GM12878 (cell line): ENCODE measurements at regions not wholly inside any gene's neighbourhood (a gene's known extent, or its start where the extent isn't known, plus 50 kb on each side); places are given as distances from the start of the nearest gene placed in this dataset.

Source experiments
- ATAC-seq: fragments of 200-7000 bp; cut with Tn5 transposase; 3 replicates; pipeline ENCODE4 v1.9.1; 2020; ENCODE audit warnings: mild to moderate bottlenecking, moderate library complexity
- BruUV-seq: library from RNA; stranded (reverse); fragments of 400-500 nt; replicated peaks from 2 replicates; lab custom pipeline; 2021; lab: Mats Ljungman, UMichigan
- CTCF ChIA-PET: fragments of 300-600 bp; sonication (Branson Sonifier 250); formaldehyde crosslinking; extraction: SDS; loops from one replicate; lab custom pipeline; 2021; ENCODE audit warnings: inconsistent platforms; lab: Yijun Ruan, JAX
- POLR2A ChIA-PET: fragments of 350-600 bp; formaldehyde crosslinking; extraction: SDS; loops from one replicate; lab custom pipeline; 2021; ENCODE audit warnings: inconsistent platforms; lab: Charles Lee
- RAD21 ChIA-PET: fragments of 300-600 bp; sonication (Branson Sonifier 250); formaldehyde crosslinking; loops from one replicate; lab custom pipeline; 2023; ENCODE audit warnings: antibody characterized with exemption; ENCODE audit not compliant: unreplicated experiment; lab: Charles Lee
- SMC1A ChIA-PET: fragments of 300-600 bp; sonication (Branson Sonifier 250); formaldehyde crosslinking; loops from one replicate; lab custom pipeline; 2023; ENCODE audit not compliant: unreplicated experiment, uncharacterized antibody; lab: Charles Lee
- DNase-seq: peaks from one replicate; pipeline ENCODE4 v3.0.0-alpha.2; 2011; ENCODE audit warnings: low read depth, low spot score
- FAIRE-seq: peaks from 3 replicates; lab custom pipeline; 2011; peaks lifted over from hg19 to GRCh38; lab: Jason Lieb, UNC
- H2AFZ ChIP-seq: 2 replicates; pipeline ENCODE4 v1.6.0; 2011; ENCODE audit warnings: low read depth, low read length, control low read depth; ENCODE audit not compliant: control insufficient read depth
- H3K27ac ChIP-seq: 2 replicates; pipeline ENCODE4 v1.5.1; 2011; ENCODE audit warnings: control low read depth; ENCODE audit not compliant: control insufficient read depth, insufficient read depth
- H3K27me3 ChIP-seq, 2 experiments: replicated peaks in 1 of 2; 2 replicates each; pipeline versions ENCODE4 v1.6.0 to v1.6.1; 2011; ENCODE audit warnings: low read length in 1 of 2; ENCODE audit not compliant: control insufficient read depth in 2 of 2, insufficient read depth in 2 of 2
- H3K36me3 ChIP-seq, 2 experiments: 2 replicates each; pipeline ENCODE4 v1.5.1; 2011; ENCODE audit warnings: low read length in 1 of 2; ENCODE audit not compliant: control insufficient read depth in 2 of 2, insufficient read depth in 2 of 2
- H3K4me1 ChIP-seq: 2 replicates; pipeline ENCODE4 v1.6.1; 2011; ENCODE audit warnings: mild to moderate bottlenecking, low read length, moderate library complexity, mixed read lengths; ENCODE audit not compliant: control insufficient read depth, insufficient read depth
- H3K4me2 ChIP-seq: 2 replicates; pipeline ENCODE4 v1.6.0; 2011; ENCODE audit warnings: control low read depth; ENCODE audit not compliant: control insufficient read depth, insufficient read depth
- H3K4me3 ChIP-seq: fragments of 200-600 bp; sonication (generic); 2 replicates; pipeline ENCODE4 v1.5.1; 2016
- H3K79me2 ChIP-seq: 2 replicates; pipeline ENCODE4 v1.6.0; 2011; ENCODE audit warnings: low read length; ENCODE audit not compliant: control insufficient read depth, insufficient read depth
- H3K9ac ChIP-seq: 2 replicates; pipeline ENCODE4 v1.8.0; 2011; ENCODE audit warnings: low read length, control low read depth, mixed read lengths; ENCODE audit not compliant: control insufficient read depth, insufficient read depth
- H3K9me3 ChIP-seq: replicated peaks from 3 replicates; pipeline ENCODE4 v1.5.1; 2011; ENCODE audit warnings: mild to moderate bottlenecking, low read length; ENCODE audit not compliant: control insufficient read depth, insufficient read depth
- H4K20me1 ChIP-seq: 2 replicates; pipeline ENCODE4 v1.6.0; 2011; ENCODE audit not compliant: control insufficient read depth, insufficient read depth
- ATF2 ChIP-seq: IDR thresholded peaks from 2 replicates; pipeline ENCODE4 v1.6.1; 2012; ENCODE audit warnings: low read length, inconsistent platforms
- BMI1 ChIP-seq: fragments of 450-650 bp; IDR thresholded peaks from 2 replicates; pipeline ENCODE4 v1.6.1; 2016; ENCODE audit warnings: mild to moderate bottlenecking, moderate library complexity, borderline replicate concordance
- CHD4 ChIP-seq: fragments of 200-600 bp; sonication (generic); IDR thresholded peaks from 2 replicates; pipeline ENCODE4 v1.6.1; 2016; ENCODE audit warnings: mild to moderate bottlenecking
- E4F1 ChIP-seq: fragments of 450-650 bp; IDR thresholded peaks from 2 replicates; pipeline ENCODE4 v1.6.1; 2018; ENCODE audit warnings: borderline replicate concordance, mild to moderate bottlenecking; ENCODE audit not compliant: partially characterized antibody
- EP300 ChIP-seq, 2 experiments: fragments of 150-350 bp in 1 of 2; IDR thresholded peaks; 2 replicates each; pipeline ENCODE4 v1.6.1; 2011 to 2012; ENCODE audit warnings: low read depth in 2 of 2, low read length in 2 of 2, borderline replicate concordance in 1 of 2, improper control_type of control experiment in 1 of 2, inconsistent platforms in 1 of 2; ENCODE audit not compliant: control insufficient read depth in 1 of 2
- FOXM1 ChIP-seq: IDR thresholded peaks from 2 replicates; pipeline ENCODE4 v1.6.1; 2012; ENCODE audit warnings: low read depth, mild to moderate bottlenecking, inconsistent platforms, low read length, moderate library complexity
- JUNB ChIP-seq: IDR thresholded peaks from 2 replicates; pipeline ENCODE4 v1.6.1; 2016; ENCODE audit warnings: antibody characterized with exemption, mild to moderate bottlenecking
- NBN ChIP-seq: fragments of 450-650 bp; IDR thresholded peaks from 2 replicates; pipeline ENCODE4 v1.6.1; 2016
- SMC3 ChIP-seq: IDR thresholded peaks from 2 replicates; pipeline ENCODE4 v1.6.1; 2011; ENCODE audit warnings: low read length, improper control_type of control experiment, borderline replicate concordance
- SREBF1 ChIP-seq: IDR thresholded peaks from 2 replicates; pipeline ENCODE4 v1.6.1; 2012; ENCODE audit warnings: mild to moderate bottlenecking, low read length
- ZNF274 ChIP-seq: IDR thresholded peaks from one replicate; pipeline ENCODE4 v1.8.0; 2011; ENCODE audit not compliant: insufficient read length, insufficient read depth
- ZNF687 ChIP-seq: fragments of 450-650 bp; IDR thresholded peaks from 2 replicates; pipeline ENCODE4 v1.6.1; 2017; ENCODE audit warnings: mild to moderate bottlenecking, moderate library complexity
- ZSCAN29 ChIP-seq: fragments of 450-650 bp; IDR thresholded peaks from 2 replicates; pipeline ENCODE4 v1.6.1; 2017; ENCODE audit warnings: mild to moderate bottlenecking, moderate library complexity
- WGBS: methylation state at CpG from one replicate; pipeline ENCODE4 v1.1.6; 2016; ENCODE audit warnings: low lambda C conversion rate; ENCODE audit not compliant: insufficient replicate concordance, insufficient coverage; ENCODE audit errors: missing lambda C conversion rate; 5-methylcytosine and 5-hydroxymethylcytosine counted together
- in situ Hi-C: fragments of 300-500 bp; cut with MboI; formaldehyde crosslinking; loops from 9 replicates; pipeline ENCODE4 v1.14.3; 2018; ENCODE audit warnings: mixed read lengths
- intact Hi-C: fragments of 100-400 bp; cut with micrococcal nuclease; formaldehyde crosslinking; loops from one replicate; pipeline ENCODE4 v1.14.2; 2022; ENCODE audit not compliant: unreplicated experiment

GRCh38 chr2:196249171-196249570 is 77.8 kb upstream of the STK17B start (continued):
- TF ChIP-seq ATF2 (no peak), EP300 (IDR thresholded peaks at IDR 0.05; ENCODE audit: borderline replicate concordance in 1 of 2, control insufficient read depth in 1 of 2, low read depth in 2 of 2, low read length in 2 of 2) (no peak), CHD4 (no peak), ZSCAN29 (no peak)

GRCh38 chr2:196249860-196250259 is 78.5 kb upstream of the STK17B start:
- no peak overlapping the region for H3K9ac ChIP-seq
- H4K20me1 ChIP-seq, result no peaks in the 10 kb centered on the region
- no peaks in the 10 kb centered on the region for H3K27me3 ChIP-seq
- 0 out of 2 replicates have a peak overlapping the region, but pooled peaks have one; percentile 20 for H3K4me2 ChIP-seq
- ATAC-seq, result peak; percentile 92
- H3K79me2 ChIP-seq, result no peaks in the 10 kb centered on the region
- no peak overlapping the region for H3K27ac ChIP-seq
- H3K4me1 ChIP-seq, result peaks cover 4% of the 10 kb centered on the region
- ChIA-PET SMC1A (interaction anchor here (0.6 to 7.3 kb wide), 6 partner anchors 11 to 172 kb away, joined by 3 to 62 read pairs (median 12); no protein-coding TSS in a partner anchor), POLR2A (interaction anchor here (0.6 to 1.1 kb wide), 3 partner anchors 17 to 40 kb away, joined by 3 to 7 read pairs (median 4); no protein-coding TSS in a partner anchor), RAD21 (interaction anchor here (0.6 to 2.9 kb wide), 6 partner anchors 8 to 181 kb away, joined by 3 to 16 read pairs (median 4); partner anchors contain the start of gene DNAH7), CTCF (interaction anchor here (0.7 to 2.8 kb wide), 7 partner anchors 8 to 204 kb away, joined by 3 to 17 read pairs (median 7); no protein-coding TSS in a partner anchor)
- intact Hi-C loops (loop anchor here (10.0 kb wide), 2 partner anchors 595 to 715 kb away; partner anchors contain the start of gene SLC39A10), in situ Hi-C loops (loop anchor here (25.0 kb wide), 1 partner anchor 88 kb away; the partner anchor contains the start of gene STK17B)
- DNase-seq, result no peak
- peaks cover 0 to 7% of the 10 kb centered on the region in 2 experiments; a peak in 2 of 4 replicates for H3K36me3 ChIP-seq
- no peak overlapping the region for H3K4me3 ChIP-seq
- H2AFZ ChIP-seq, result peak overlapping the region; percentile 19; the same call in 1 of the 2 replicates
- BruUV-seq, result no TSS peak
- WGBS, result 2% methylated on average over 3 of the region's 3 CpGs
- H3K9me3 ChIP-seq, result no peaks in the 10 kb centered on the region
- FAIRE-seq, result peak; percentile 62
- TF ChIP-seq FOXM1, result 0 out of 2 replicates have a peak, but pooled peaks have one; percentile 26
- peak; percentile 90 for TF ChIP-seq ZNF687
- TF ChIP-seq E4F1, result no peak
- TF ChIP-seq ZNF274, result no peak
- TF ChIP-seq SREBF1, result no peak
- no peak for TF ChIP-seq BMI1
- no peak for TF ChIP-seq SMC3
- 0 out of 2 replicates have a peak, but pooled peaks have one; percentile 30 for TF ChIP-seq NBN
- TF ChIP-seq JUNB, result no peak
